HUDEP-2 (cell line): ENCODE measurements at regions not wholly inside any gene's neighbourhood (a gene's known extent, or its start where the extent isn't known, plus 50 kb on each side); places are given as distances from the start of the nearest gene placed in this dataset.
A peak's percentile ranks its signal among the peaks of the same experiment; 100 is the strongest.

ENCODE experiments used
- DNase-seq, 76 experiments: peaks; one replicate each; lab custom pipeline; 2025; ENCODE audit not compliant: unreplicated experiment in 76 of 76; lab: John Stamatoyannopoulos, UW

- DNase-seq, result no peak
Observed at GRCh38 chr10:128456271-128456670, 330.0 kb upstream of the MKI67 start.

- DNase-seq, result no peak
Observed at GRCh38 chr10:128457136-128457535, 330.9 kb upstream of the MKI67 start.

GRCh38 chr10:128461991-128462390 is 335.8 kb upstream of the MKI67 start:
- DNase-seq, result no peak

- DNase-seq, result no peak
Observed at GRCh38 chr10:128462844-128463243, 336.6 kb upstream of the MKI67 start.

GRCh38 chr10:128463991-128464760 is 338.0 kb upstream of the MKI67 start:
- DNase-seq, result peak in 11 of 76 experiments; percentile 0 to 28 (median 13)

- DNase-seq, result no peak
Observed at GRCh38 chr10:128465697-128466096, 339.5 kb upstream of the MKI67 start.

- no peak for DNase-seq
Observed at GRCh38 chr10:128466831-128467371, 340.7 kb upstream of the MKI67 start.

- DNase-seq, result no peak
Observed at GRCh38 chr10:128468462-128468861, 342.2 kb upstream of the MKI67 start.

- no peak for DNase-seq
Observed at GRCh38 chr10:128469515-128469914, 343.3 kb upstream of the MKI67 start.

- no peak for DNase-seq
Observed at GRCh38 chr10:128470321-128470965, 344.2 kb upstream of the MKI67 start.

- DNase-seq, result no peak
Observed at GRCh38 chr10:128471151-128471550, 344.9 kb upstream of the MKI67 start.

GRCh38 chr10:128472196-128472595 is 346.0 kb upstream of the MKI67 start:
- DNase-seq, result no peak

- no peak for DNase-seq
Observed at GRCh38 chr10:128473396-128473795, 347.2 kb upstream of the MKI67 start.

- DNase-seq, result no peak
Observed at GRCh38 chr10:128473911-128474310, 347.7 kb upstream of the MKI67 start.

- DNase-seq, result no peak
Observed at GRCh38 chr10:128474571-128474970, 348.3 kb upstream of the MKI67 start.

GRCh38 chr10:128475686-128476367 is 349.6 kb upstream of the MKI67 start:
- no peak for DNase-seq

- DNase-seq, result no peak
Observed at GRCh38 chr10:128476368-128476725, 350.1 kb upstream of the MKI67 start.

- no peak for DNase-seq
Observed at GRCh38 chr10:128476845-128477244, 350.6 kb upstream of the MKI67 start.

GRCh38 chr10:128480601-128481000 is 354.4 kb upstream of the MKI67 start:
- DNase-seq, result no peak

GRCh38 chr10:128481152-128481840 is 355.1 kb upstream of the MKI67 start:
- DNase-seq, result no peak

- no peak for DNase-seq
Observed at GRCh38 chr10:128482052-128482451, 355.8 kb upstream of the MKI67 start.
